Coronary artery (tissue), 2 donors: ENCODE measurements at regions not wholly inside any gene's neighbourhood (a gene's known extent, or its start where the extent isn't known, plus 50 kb on each side); places are given as distances from the start of the nearest gene placed in this dataset.

Experiments used
- DNase-seq: peaks from one replicate; pipeline ENCODE4 v3.0.0-alpha.2; 2017; ENCODE audit warnings: low spot score
- H3K27ac ChIP-seq, 2 donors: fragments of 200-600 bp; sonication (generic); one replicate each; pipeline ENCODE4 v1.5.1; 2016 to 2019
- H3K4me3 ChIP-seq: fragments of 200-600 bp; sonication (generic); 2 replicates; pipeline ENCODE4 v1.5.1; 2016; ENCODE audit warnings: mild to moderate bottlenecking, moderate library complexity
- TF ChIP-seq, protein P1 (sequence below): fragments of 200-600 bp; sonication (generic); IDR thresholded peaks from one replicate; pipeline ENCODE4 v1.5.1; 2019; ENCODE audit warnings: antibody characterized with exemption

GRCh38 chr13:64553411-64554129 lies 2676.6 kb downstream of the PCDH9 start:
- TF ChIP-seq, protein P1, sequence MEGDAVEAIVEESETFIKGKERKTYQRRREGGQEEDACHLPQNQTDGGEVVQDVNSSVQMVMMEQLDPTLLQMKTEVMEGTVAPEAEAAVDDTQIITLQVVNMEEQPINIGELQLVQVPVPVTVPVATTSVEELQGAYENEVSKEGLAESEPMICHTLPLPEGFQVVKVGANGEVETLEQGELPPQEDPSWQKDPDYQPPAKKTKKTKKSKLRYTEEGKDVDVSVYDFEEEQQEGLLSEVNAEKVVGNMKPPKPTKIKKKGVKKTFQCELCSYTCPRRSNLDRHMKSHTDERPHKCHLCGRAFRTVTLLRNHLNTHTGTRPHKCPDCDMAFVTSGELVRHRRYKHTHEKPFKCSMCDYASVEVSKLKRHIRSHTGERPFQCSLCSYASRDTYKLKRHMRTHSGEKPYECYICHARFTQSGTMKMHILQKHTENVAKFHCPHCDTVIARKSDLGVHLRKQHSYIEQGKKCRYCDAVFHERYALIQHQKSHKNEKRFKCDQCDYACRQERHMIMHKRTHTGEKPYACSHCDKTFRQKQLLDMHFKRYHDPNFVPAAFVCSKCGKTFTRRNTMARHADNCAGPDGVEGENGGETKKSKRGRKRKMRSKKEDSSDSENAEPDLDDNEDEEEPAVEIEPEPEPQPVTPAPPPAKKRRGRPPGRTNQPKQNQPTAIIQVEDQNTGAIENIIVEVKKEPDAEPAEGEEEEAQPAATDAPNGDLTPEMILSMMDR = no peak
- no peak for DNase-seq
- no peak overlapping the region for H3K4me3 ChIP-seq
- no peak overlapping the region for H3K27ac ChIP-seq

DNA sequence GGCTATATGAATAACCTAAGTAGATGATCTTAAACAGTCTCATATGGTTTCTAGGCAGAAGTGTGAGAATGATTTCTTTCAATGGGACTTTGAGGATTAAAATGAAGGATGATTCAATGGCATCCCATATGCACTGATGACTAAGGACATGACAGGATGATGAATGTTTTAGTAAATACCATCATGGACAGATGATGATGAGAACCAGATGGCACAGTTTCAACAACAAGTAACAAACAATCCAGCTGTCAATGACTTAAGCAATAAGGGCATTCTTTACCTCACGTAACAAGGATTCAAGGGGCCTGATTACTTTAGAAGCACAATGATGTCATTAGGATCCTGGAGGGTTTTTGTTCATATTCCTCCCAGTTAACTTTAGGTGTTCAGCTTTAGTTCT lies 2678.4 kb downstream of the PCDH9 start:
- no peak for DNase-seq
- H3K4me3 ChIP-seq = no peak overlapping the region
- TF ChIP-seq, protein P1 = no peak
- no peak overlapping the region for H3K27ac ChIP-seq

DNA sequence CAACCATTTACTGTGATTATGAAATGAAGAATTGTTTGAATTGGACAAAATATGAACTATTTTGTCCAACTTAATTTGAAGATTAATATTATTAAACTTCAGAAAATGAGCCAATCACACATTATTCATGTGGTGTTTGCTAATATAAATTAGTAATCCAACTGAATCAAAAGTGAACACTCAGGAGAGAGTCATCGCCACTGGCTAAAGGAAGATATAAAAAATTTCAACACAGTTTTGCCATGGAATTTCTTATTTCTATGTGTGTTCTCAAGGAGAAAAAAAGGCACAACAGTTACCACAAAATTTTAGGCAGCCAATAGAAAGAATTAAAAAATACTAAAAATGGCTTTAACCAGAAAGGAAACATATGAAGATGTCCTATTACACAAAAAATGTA lies 2683.8 kb downstream of the PCDH9 start:
- TF ChIP-seq, protein P1 = no peak
- Histone ChIP-seq H3K27ac (no peak overlapping the region), H3K4me3 (no peak overlapping the region)
- no peak for DNase-seq

- no peak for DNase-seq
- H3K27ac ChIP-seq = no peak overlapping the region
- H3K4me3 ChIP-seq = no peak overlapping the region
- TF ChIP-seq, protein P1 = no peak
Observed at GRCh38 chr13:64540976-64541375, 2689.2 kb downstream of the PCDH9 start.

GRCh38 chr13:64540468-64540867 lies 2689.7 kb downstream of the PCDH9 start:
- H3K27ac ChIP-seq = no peak overlapping the region
- no peak for DNase-seq
- H3K4me3 ChIP-seq = no peak overlapping the region
- TF ChIP-seq, protein P1 = no peak

- TF ChIP-seq, protein P1 = no peak
Observed at GRCh38 chr13:64538711-64539110, 2691.4 kb downstream of the PCDH9 start.

DNA sequence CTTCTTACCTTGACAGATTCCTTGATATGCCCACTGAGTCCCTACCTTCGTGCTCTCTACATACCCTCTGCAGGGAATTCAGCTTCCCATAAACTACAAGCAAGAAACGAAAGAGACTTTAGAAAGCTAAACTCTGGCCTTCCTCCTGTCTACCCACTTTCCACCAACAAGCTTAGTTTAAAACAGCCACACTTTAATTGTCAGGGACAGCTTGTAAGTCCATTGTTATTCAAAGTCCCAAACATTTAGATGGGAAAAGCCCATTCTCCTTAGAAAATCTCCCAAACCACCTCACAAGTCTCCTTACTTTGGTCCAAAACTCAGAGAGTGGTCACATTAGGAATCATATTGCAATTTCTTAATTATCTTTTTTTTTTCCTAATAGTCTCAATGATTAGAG lies 2695.8 kb downstream of the PCDH9 start:
- no peak overlapping the region for H3K27ac ChIP-seq
- H3K4me3 ChIP-seq = no peak overlapping the region
- TF ChIP-seq, protein P1 = no peak
- no peak for DNase-seq

More at GRCh38 chr13:64538711-64539110, 2691.4 kb downstream of the PCDH9 start:
- no peak overlapping the region for H3K4me3 ChIP-seq
- DNase-seq = no peak
- H3K27ac ChIP-seq = no peak overlapping the region
